Keratinocyte (primary cell): ENCODE measurements at regions not wholly inside any gene's neighbourhood (a gene's known extent, or its start where the extent isn't known, plus 50 kb on each side); places are given as distances from the start of the nearest gene placed in this dataset.

ENCODE experiments used
- DNase-seq: peaks from one replicate; pipeline ENCODE4 v3.0.0-alpha.2; 2011; ENCODE audit warnings: low read depth, missing footprints, low spot score
- FAIRE-seq: peaks from 2 replicates; lab custom pipeline; 2011; peaks lifted over from hg19 to GRCh38; lab: Jason Lieb, UNC
- H2AFZ ChIP-seq: 2 replicates; pipeline ENCODE4 v1.6.0; 2012; ENCODE audit warnings: low read length, control low read depth, inconsistent platforms; ENCODE audit not compliant: control insufficient read depth
- H3K27ac ChIP-seq: 2 replicates; pipeline ENCODE4 v1.5.1; 2011; ENCODE audit warnings: low read length; ENCODE audit not compliant: control insufficient read depth, insufficient read depth
- H3K27me3 ChIP-seq: 3 replicates; pipeline ENCODE4 v1.6.0; 2011; ENCODE audit warnings: low read length; ENCODE audit not compliant: control insufficient read depth, insufficient read depth; ENCODE audit errors: extremely low read depth
- H3K36me3 ChIP-seq, 2 experiments: 2 replicates in 1 of 2; 3 replicates in 1 of 2; pipeline ENCODE4 v1.5.1; 2011; ENCODE audit warnings: low read length in 2 of 2, mild to moderate bottlenecking in 1 of 2; ENCODE audit not compliant: control insufficient read depth in 2 of 2, insufficient read depth in 2 of 2; ENCODE audit errors: extremely low read depth in 1 of 2
- H3K4me1 ChIP-seq: 3 replicates; pipeline ENCODE4 v1.5.1; 2011; ENCODE audit warnings: low read length; ENCODE audit not compliant: control insufficient read depth, insufficient read depth; ENCODE audit errors: extremely low read depth
- H3K4me2 ChIP-seq: 3 replicates; pipeline ENCODE4 v1.6.0; 2011; ENCODE audit warnings: low read depth, low read length; ENCODE audit not compliant: control insufficient read depth, insufficient read depth; ENCODE audit errors: extremely low read depth
- H3K4me3 ChIP-seq, 3 experiments: fragments of 200-600 bp in 1 of 3; sonication (generic) in 1 of 3; 2 replicates in 2 of 3; 3 replicates in 1 of 3; pipeline ENCODE4 v1.5.1; 2011 to 2016; ENCODE audit warnings: low read length in 3 of 3, mild to moderate bottlenecking in 3 of 3, control low read depth in 2 of 3, inconsistent platforms in 1 of 3, low read depth in 1 of 3, mixed read lengths in 1 of 3, mixed run types in 1 of 3, moderate library complexity in 1 of 3; ENCODE audit not compliant: control insufficient read depth in 2 of 3, insufficient read depth in 2 of 3; ENCODE audit errors: extremely low read depth in 1 of 3
- H3K79me2 ChIP-seq: 2 replicates; pipeline ENCODE4 v1.6.0; 2012; ENCODE audit warnings: low read length; ENCODE audit not compliant: control insufficient read depth, insufficient read depth
- H3K9ac ChIP-seq: 3 replicates; pipeline ENCODE4 v1.6.0; 2011; ENCODE audit warnings: low read length; ENCODE audit not compliant: control insufficient read depth, insufficient read depth; ENCODE audit errors: extremely low read depth
- H3K9me1 ChIP-seq: 3 replicates; pipeline ENCODE4 v1.6.0; 2011; ENCODE audit warnings: low read length; ENCODE audit not compliant: control insufficient read depth, insufficient read depth; ENCODE audit errors: extremely low read depth
- H3K9me3 ChIP-seq: 2 replicates; pipeline ENCODE4 v1.5.1; 2012; ENCODE audit warnings: low read depth, low read length; ENCODE audit not compliant: control insufficient read depth
- H4K20me1 ChIP-seq: 3 replicates; pipeline ENCODE4 v1.6.0; 2011; ENCODE audit warnings: low read length; ENCODE audit not compliant: control insufficient read depth, insufficient read depth; ENCODE audit errors: extremely low read depth
- EZH2 ChIP-seq: IDR thresholded peaks from one replicate; pipeline ENCODE4 v1.6.1; 2012; ENCODE audit warnings: inconsistent platforms, mild to moderate bottlenecking, low read length, moderate library complexity
- dilution Hi-C: fragments of 300-500 bp; cut with MboI; formaldehyde crosslinking; loops from one replicate; pipeline ENCODE4 v1.7.0; 2020; ENCODE audit warnings: low sequenced_read_pairs; ENCODE audit not compliant: extremely low pct_ligation_motif_present
- TF ChIP-seq, protein P1 (sequence below), 3 experiments: IDR thresholded peaks in 1 of 3; conservative IDR thresholded peaks in 1 of 3; optimal IDR thresholded peaks in 1 of 3; 2 replicates in 2 of 3; 3 replicates in 1 of 3; pipeline versions ENCODE3 to v1.5.1; 2011; ENCODE audit warnings: low read length in 3 of 3, mild to moderate bottlenecking in 3 of 3, moderate library complexity in 2 of 3, control low read depth in 1 of 3, inconsistent platforms in 1 of 3; ENCODE audit not compliant: insufficient read depth in 2 of 3; ENCODE audit errors: extremely low read depth in 1 of 3

- FAIRE-seq (peak; percentile 32), DNase-seq (no peak)
- peak overlapping the region in 2 of 3 experiments; percentile 18 to 42 for H3K4me3 ChIP-seq
- peak overlapping the region; percentile 66 for H3K4me2 ChIP-seq
- H3K27me3 ChIP-seq, result no peaks in the 10 kb centered on the region
- H2AFZ ChIP-seq, result peak overlapping the region; percentile 14
- no peaks in the 10 kb centered on the region for H3K9me3 ChIP-seq
- dilution Hi-C loops, result no loop called here
- H4K20me1 ChIP-seq, result no peaks in the 10 kb centered on the region
- peak overlapping the region; percentile 91 for H3K27ac ChIP-seq
- H3K36me3 ChIP-seq, result no peaks in the 10 kb centered on the region
- H3K9ac ChIP-seq, result peak overlapping the region; percentile 61
- peaks cover 40% of the 10 kb centered on the region for H3K4me1 ChIP-seq
- H3K79me2 ChIP-seq, result no peaks in the 10 kb centered on the region
- H3K9me1 ChIP-seq, result no peaks in the 10 kb centered on the region
- TF ChIP-seq, protein P1, sequence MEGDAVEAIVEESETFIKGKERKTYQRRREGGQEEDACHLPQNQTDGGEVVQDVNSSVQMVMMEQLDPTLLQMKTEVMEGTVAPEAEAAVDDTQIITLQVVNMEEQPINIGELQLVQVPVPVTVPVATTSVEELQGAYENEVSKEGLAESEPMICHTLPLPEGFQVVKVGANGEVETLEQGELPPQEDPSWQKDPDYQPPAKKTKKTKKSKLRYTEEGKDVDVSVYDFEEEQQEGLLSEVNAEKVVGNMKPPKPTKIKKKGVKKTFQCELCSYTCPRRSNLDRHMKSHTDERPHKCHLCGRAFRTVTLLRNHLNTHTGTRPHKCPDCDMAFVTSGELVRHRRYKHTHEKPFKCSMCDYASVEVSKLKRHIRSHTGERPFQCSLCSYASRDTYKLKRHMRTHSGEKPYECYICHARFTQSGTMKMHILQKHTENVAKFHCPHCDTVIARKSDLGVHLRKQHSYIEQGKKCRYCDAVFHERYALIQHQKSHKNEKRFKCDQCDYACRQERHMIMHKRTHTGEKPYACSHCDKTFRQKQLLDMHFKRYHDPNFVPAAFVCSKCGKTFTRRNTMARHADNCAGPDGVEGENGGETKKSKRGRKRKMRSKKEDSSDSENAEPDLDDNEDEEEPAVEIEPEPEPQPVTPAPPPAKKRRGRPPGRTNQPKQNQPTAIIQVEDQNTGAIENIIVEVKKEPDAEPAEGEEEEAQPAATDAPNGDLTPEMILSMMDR (optimal IDR thresholded peaks at IDR 0.05 in 1 of 3, IDR thresholded peaks at IDR 0.05 in 1 of 3, conservative IDR thresholded peaks at IDR 0.05 in 1 of 3; ENCODE audit: extremely low read depth in 1 of 3, insufficient read depth in 2 of 3, low read length in 3 of 3), result no peak
- no peak for TF ChIP-seq EZH2
Observed at GRCh38 chr16:80104401-80104800, 436.4 kb upstream of the DYNLRB2 start.

DNA sequence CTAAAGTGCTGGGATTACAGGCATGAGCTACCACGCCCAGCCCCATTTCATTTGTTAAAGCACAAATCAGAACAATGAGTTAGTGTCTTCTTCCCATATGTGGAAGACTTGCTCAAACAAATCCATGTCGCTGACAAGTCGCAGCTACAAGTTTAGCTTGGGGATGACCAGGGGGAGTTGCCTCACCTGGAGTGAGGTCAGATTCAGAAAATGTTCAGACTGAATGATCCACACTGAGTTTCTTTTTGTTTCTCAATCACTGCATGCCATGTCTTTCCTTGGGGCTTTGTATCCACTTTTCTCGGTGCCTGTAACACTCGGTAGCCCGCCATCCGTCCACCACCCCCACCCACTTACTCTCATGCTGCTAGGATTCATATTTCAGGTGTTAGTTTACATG is 437.3 kb upstream of the DYNLRB2 start:
- Histone ChIP-seq H2AFZ (peak overlapping the region; percentile 11), H3K4me1 (peaks cover 38% of the 10 kb centered on the region), H3K9me1 (no peaks in the 10 kb centered on the region), H3K9me3 (no peaks in the 10 kb centered on the region), H3K4me3 (no peak overlapping the region), H3K4me2 (peak overlapping the region; percentile 57), H3K27me3 (no peaks in the 10 kb centered on the region), H3K36me3 (no peaks in the 10 kb centered on the region), H3K79me2 (no peaks in the 10 kb centered on the region), H3K27ac (peak overlapping the region; percentile 91), H3K9ac (peak overlapping the region; percentile 61), H4K20me1 (no peaks in the 10 kb centered on the region)
- peak; percentile 88 for FAIRE-seq
- TF ChIP-seq, protein P1 (optimal IDR thresholded peaks at IDR 0.05 in 1 of 3, IDR thresholded peaks at IDR 0.05 in 1 of 3, conservative IDR thresholded peaks at IDR 0.05 in 1 of 3; ENCODE audit: extremely low read depth in 1 of 3, insufficient read depth in 2 of 3, low read length in 3 of 3), result no peak
- no peak for TF ChIP-seq EZH2
- DNase-seq, result peak; percentile 32
- dilution Hi-C loops, result no loop called here
